OCI-LY7 (cell line): ENCODE measurements at regions not wholly inside any gene's neighbourhood (a gene's known extent, or its start where the extent isn't known, plus 50 kb on each side); places are given as distances from the start of the nearest gene placed in this dataset.

Experiments used
- BruUV-seq: library from RNA; stranded (reverse); fragments of 400-500 nt; replicated peaks from 2 replicates; lab custom pipeline; 2021; lab: Mats Ljungman, UMichigan
- CTCF ChIA-PET: fragments of 300-600 bp; sonication (Branson Sonifier 250); formaldehyde crosslinking; loops from one replicate; lab custom pipeline; 2022; ENCODE audit warnings: antibody characterized with exemption; ENCODE audit not compliant: unreplicated experiment; lab: Charles Lee
- POLR2A ChIA-PET: fragments of 300-600 bp; sonication (Branson Sonifier 250); formaldehyde crosslinking; loops from one replicate; lab custom pipeline; 2022; ENCODE audit warnings: antibody characterized with exemption; lab: Charles Lee
- DNase-seq: peaks from one replicate; pipeline ENCODE4 v3.0.0-alpha.2; 2015; ENCODE audit warnings: low spot score
- H2AFZ ChIP-seq: fragments of 200-600 bp; sonication (generic), shearing (Covaris generic); 2 replicates; pipeline ENCODE4 v1.6.1; 2014; ENCODE audit warnings: mild to moderate bottlenecking, antibody characterized with exemption, low read length, moderate library complexity
- H3K27ac ChIP-seq: fragments of 200-600 bp; sonication (generic); 2 replicates; pipeline ENCODE4 v1.5.1; 2014; ENCODE audit warnings: mixed run types, low read depth, mild to moderate bottlenecking, moderate library complexity, low read length, inconsistent platforms; ENCODE audit not compliant: poor library complexity, severe bottlenecking
- H3K36me3 ChIP-seq: fragments of 200-600 bp; sonication (generic); 2 replicates; pipeline ENCODE4 v1.6.1; 2014; ENCODE audit warnings: mild to moderate bottlenecking, antibody characterized with exemption, low read length, moderate library complexity, mixed read lengths; ENCODE audit not compliant: insufficient read depth
- H3K4me1 ChIP-seq: fragments of 200-600 bp; sonication (generic); 2 replicates; pipeline ENCODE4 v1.5.1; 2014; ENCODE audit warnings: mild to moderate bottlenecking, low read length; ENCODE audit not compliant: insufficient read depth, poor library complexity, severe bottlenecking
- H3K4me2 ChIP-seq: fragments of 200-600 bp; sonication (generic); 2 replicates; pipeline ENCODE4 v1.6.1; 2014; ENCODE audit warnings: mild to moderate bottlenecking, low read length
- H3K4me3 ChIP-seq: fragments of 200-600 bp; sonication (generic); 2 replicates; pipeline ENCODE4 v1.5.1; 2014; ENCODE audit warnings: mild to moderate bottlenecking, low read depth, low read length; ENCODE audit not compliant: poor library complexity, severe bottlenecking
- H3K79me2 ChIP-seq: fragments of 200-600 bp; sonication (generic); 2 replicates; pipeline ENCODE4 v1.6.1; 2016; ENCODE audit warnings: low read depth, mild to moderate bottlenecking, low read length, moderate library complexity, mixed read lengths; ENCODE audit not compliant: insufficient read depth
- H3K9me2 ChIP-seq: fragments of 200-600 bp; sonication (generic); 2 replicates; pipeline ENCODE4 v1.6.1; 2016; ENCODE audit warnings: mild to moderate bottlenecking, low read length, mixed read lengths; ENCODE audit not compliant: insufficient read depth
- H3K9me3 ChIP-seq: fragments of 200-600 bp; sonication (generic); 2 replicates; pipeline ENCODE4 v1.6.1; 2014; ENCODE audit warnings: mild to moderate bottlenecking, mixed run types, low read length, mixed read lengths
- H4K20me1 ChIP-seq: fragments of 200-600 bp; sonication (generic); 2 replicates; pipeline ENCODE4 v1.6.1; 2014; ENCODE audit warnings: mild to moderate bottlenecking, antibody characterized with exemption, low read length, moderate library complexity, mixed read lengths; ENCODE audit not compliant: insufficient read depth
- EZH2phosphoT487 ChIP-seq: fragments of 200-600 bp; sonication (generic); IDR thresholded peaks from 2 replicates; pipeline ENCODE4 v1.6.1; 2018; ENCODE audit warnings: low read depth, borderline replicate concordance, mild to moderate bottlenecking, mixed run types, antibody characterized with exemption, low read length, moderate library complexity, mixed read lengths
- intact Hi-C: fragments of 100-400 bp; cut with micrococcal nuclease; formaldehyde crosslinking; loops from one replicate; pipeline ENCODE4 v1.10.0; 2022; ENCODE audit not compliant: unreplicated experiment
- TF ChIP-seq, protein P1 (sequence below): fragments of 200-600 bp; sonication (generic); conservative IDR thresholded peaks from 2 replicates; pipeline ENCODE4 v1.5.1; 2014; ENCODE audit warnings: mild to moderate bottlenecking, antibody characterized with exemption, low read length, moderate library complexity, mixed read lengths

DNA sequence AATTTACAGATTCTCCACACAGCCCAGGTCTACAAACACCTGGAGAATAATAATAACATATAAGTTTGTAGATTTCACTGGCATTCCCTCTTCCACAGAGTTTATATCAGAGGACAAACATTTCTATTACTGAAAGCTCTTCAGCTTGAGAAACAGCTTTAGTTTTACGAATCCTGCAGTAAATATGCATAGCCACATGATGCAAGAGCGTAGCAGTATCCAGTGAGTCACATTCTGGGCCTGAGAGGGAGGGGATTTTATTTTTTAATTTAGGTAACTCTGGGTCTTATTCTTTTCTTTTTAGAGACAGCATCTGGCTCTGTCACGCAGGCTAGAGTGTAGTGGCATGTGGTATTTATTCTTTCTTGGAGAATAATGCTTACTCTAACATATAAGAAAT, 1002.8 kb downstream of the TRHDE start:
- Histone ChIP-seq H2AFZ (no peak overlapping the region), H3K4me3 (no peak overlapping the region), H3K27ac (no peak overlapping the region), H3K9me3 (no peaks in the 10 kb centered on the region), H3K4me1 (no peaks in the 10 kb centered on the region), H3K36me3 (no peaks in the 10 kb centered on the region), H3K79me2 (no peaks in the 10 kb centered on the region), H3K4me2 (no peak overlapping the region), H3K9me2 (no peaks in the 10 kb centered on the region), H4K20me1 (no peaks in the 10 kb centered on the region)
- no TSS peak for BruUV-seq
- intact Hi-C loops, result no loop called here
- DNase-seq, result no peak
- CTCF ChIA-PET, result no interaction called here
- TF ChIP-seq, protein P1, sequence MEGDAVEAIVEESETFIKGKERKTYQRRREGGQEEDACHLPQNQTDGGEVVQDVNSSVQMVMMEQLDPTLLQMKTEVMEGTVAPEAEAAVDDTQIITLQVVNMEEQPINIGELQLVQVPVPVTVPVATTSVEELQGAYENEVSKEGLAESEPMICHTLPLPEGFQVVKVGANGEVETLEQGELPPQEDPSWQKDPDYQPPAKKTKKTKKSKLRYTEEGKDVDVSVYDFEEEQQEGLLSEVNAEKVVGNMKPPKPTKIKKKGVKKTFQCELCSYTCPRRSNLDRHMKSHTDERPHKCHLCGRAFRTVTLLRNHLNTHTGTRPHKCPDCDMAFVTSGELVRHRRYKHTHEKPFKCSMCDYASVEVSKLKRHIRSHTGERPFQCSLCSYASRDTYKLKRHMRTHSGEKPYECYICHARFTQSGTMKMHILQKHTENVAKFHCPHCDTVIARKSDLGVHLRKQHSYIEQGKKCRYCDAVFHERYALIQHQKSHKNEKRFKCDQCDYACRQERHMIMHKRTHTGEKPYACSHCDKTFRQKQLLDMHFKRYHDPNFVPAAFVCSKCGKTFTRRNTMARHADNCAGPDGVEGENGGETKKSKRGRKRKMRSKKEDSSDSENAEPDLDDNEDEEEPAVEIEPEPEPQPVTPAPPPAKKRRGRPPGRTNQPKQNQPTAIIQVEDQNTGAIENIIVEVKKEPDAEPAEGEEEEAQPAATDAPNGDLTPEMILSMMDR, result no peak
- no peak for TF ChIP-seq EZH2phosphoT487
- POLR2A ChIA-PET, result no interaction called here

DNA sequence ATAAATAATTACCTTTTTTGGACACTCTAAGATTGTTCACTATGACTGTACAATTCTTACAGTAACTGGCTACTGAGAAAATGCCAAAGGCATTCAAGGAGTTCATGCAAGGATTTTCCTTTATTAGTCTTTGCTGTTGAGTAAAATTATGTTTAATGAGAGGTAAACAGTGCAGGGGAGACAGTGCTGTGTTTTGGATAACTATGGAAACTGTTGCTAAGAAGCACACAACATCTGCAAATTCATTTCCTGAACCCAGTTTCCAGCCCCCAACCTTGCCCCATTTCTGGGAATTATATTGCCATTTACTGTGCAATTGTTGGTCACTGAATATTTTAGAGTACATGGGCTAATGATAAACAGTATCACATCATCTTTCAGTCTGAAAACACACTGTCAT, 1005.8 kb downstream of the TRHDE start:
- Histone ChIP-seq H3K9me3 (no peaks in the 10 kb centered on the region), H2AFZ (no peak overlapping the region), H3K79me2 (no peaks in the 10 kb centered on the region), H4K20me1 (no peaks in the 10 kb centered on the region), H3K4me2 (no peak overlapping the region), H3K27ac (no peak overlapping the region), H3K4me1 (no peaks in the 10 kb centered on the region), H3K36me3 (no peaks in the 10 kb centered on the region), H3K9me2 (no peaks in the 10 kb centered on the region), H3K4me3 (no peak overlapping the region)
- BruUV-seq, result no TSS peak
- DNase-seq, result no peak
- ChIA-PET POLR2A (interaction anchor here (0.6 to 1.4 kb wide), 3 partner anchors 35 to 773 kb away, joined by 3 to 4 read pairs (median 3); no protein-coding TSS in a partner anchor), CTCF (no interaction called here)
- TF ChIP-seq, protein P1, result no peak
- TF ChIP-seq EZH2phosphoT487, result no peak
- intact Hi-C loops, result no loop called here

DNA sequence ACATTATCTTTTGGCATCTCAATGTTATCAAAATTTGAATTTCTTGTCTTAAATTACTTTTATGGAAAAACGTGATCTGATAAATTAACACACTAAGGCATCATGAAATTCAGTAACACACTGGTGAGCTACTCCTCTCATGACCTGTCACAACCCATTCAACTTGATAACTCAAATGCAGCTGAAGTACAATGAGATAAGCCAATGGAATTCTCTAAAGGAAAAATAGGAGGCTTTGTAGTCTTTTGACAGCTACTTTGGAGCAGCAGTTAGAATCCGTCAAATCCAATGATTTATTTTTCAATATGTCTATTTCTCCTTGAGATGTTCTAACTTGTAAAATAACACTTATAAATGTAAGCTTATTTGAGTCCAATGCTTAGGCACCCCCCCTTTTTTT, 1029.4 kb downstream of the TRHDE start:
- DNase-seq, result no peak
- Histone ChIP-seq H3K4me3 (no peak overlapping the region), H3K4me2 (no peak overlapping the region), H3K9me3 (no peaks in the 10 kb centered on the region), H3K27ac (no peak overlapping the region), H3K9me2 (no peaks in the 10 kb centered on the region), H4K20me1 (no peaks in the 10 kb centered on the region), H3K36me3 (no peaks in the 10 kb centered on the region), H3K79me2 (no peaks in the 10 kb centered on the region), H3K4me1 (no peaks in the 10 kb centered on the region), H2AFZ (no peak overlapping the region)
- ChIA-PET CTCF (no interaction called here), POLR2A (interaction anchor here (0.6 kb wide), 1 partner anchor 597 kb away, joined by 3 read pairs; no protein-coding TSS in a partner anchor)
- BruUV-seq, result no TSS peak
- intact Hi-C loops, result no loop called here
- TF ChIP-seq, protein P1, result no peak
- no peak for TF ChIP-seq EZH2phosphoT487
